ENCODE measurements at regions not wholly inside any gene's neighbourhood (a gene's known extent, or its start where the extent isn't known, plus 50 kb on each side); places are given as distances from the start of the nearest gene placed in this dataset.

GRCh38 chr2:2825516-2826208 is 494.6 kb upstream of the MYT1L start:
- TF ChIP-seq CTCF (conservative IDR thresholded peaks at IDR 0.05; ENCODE audit: low read length) (no peak), EZH2phosphoT487 (IDR thresholded peaks at IDR 0.05; ENCODE audit: borderline replicate concordance, low read depth, low read length) (no peak)
